Transverse colon (tissue), 3 donors: ENCODE measurements at regions not wholly inside any gene's neighbourhood (a gene's known extent, or its start where the extent isn't known, plus 50 kb on each side); places are given as distances from the start of the nearest gene placed in this dataset.
"Not testable (repeated sequence)": the region's sequence is repeated elsewhere in the genome, so short reads cannot be mapped to it uniquely, and the experiment has no call there.

Experiments used
- CTCF ChIP-seq, 5 experiments: fragments of 200-600 bp in 3 of 5; fragments of 450-650 bp in 2 of 5; sonication (generic) in 3 of 5; IDR thresholded peaks; 1 replicate in 2 of 5; 2 replicates in 3 of 5; pipeline ENCODE4 v1.5.1; 2016 to 2017; ENCODE audit warnings: antibody characterized with exemption in 5 of 5, inconsistent platforms in 3 of 5, mild to moderate bottlenecking in 2 of 5, moderate library complexity in 1 of 5
- EP300 ChIP-seq: sonication (generic); formaldehyde crosslinking; IDR thresholded peaks from one replicate; pipeline ENCODE4 v1.6.1; 2017; ENCODE audit warnings: antibody characterized with exemption, low read depth

- not testable (repeated sequence) for TF ChIP-seq CTCF (IDR thresholded peaks at IDR 0.05); EP300
Measured at GRCh38 chr1:120529475-120530089, 114.7 kb downstream of the NBPF8 start.
